ENCODE measurements at regions not wholly inside any gene's neighbourhood (a gene's known extent, or its start where the extent isn't known, plus 50 kb on each side); places are given as distances from the start of the nearest gene placed in this dataset.

GRCh38 chrX:131840799-131841495, 182.2 kb upstream of the STK26 start:
- Histone ChIP-seq H3K9me3 (replicated peaks in 1 of 2; ENCODE audit: control insufficient read depth in 2 of 2, insufficient read depth in 1 of 2, low read depth in 1 of 2, low read length in 2 of 2) (no peaks in the 10 kb centered on the region), H3K36me3 (replicated peaks in 1 of 2; ENCODE audit: control insufficient read depth in 2 of 2, insufficient read depth in 2 of 2, low read length in 2 of 2) (no peaks in the 10 kb centered on the region), H3K27me3 (ENCODE audit: control insufficient read depth in 3 of 3, insufficient read depth in 3 of 3, low read depth in 1 of 3, low read length in 3 of 3) (peaks cover 0 to 49% (median 0%) of the 10 kb centered on the region in 3 experiments), H2BK5ac (ENCODE audit: low read length) (no peak overlapping the region), H3K27ac (replicated peaks; ENCODE audit: low read length) (no peak overlapping the region), H3K18ac (ENCODE audit: low read length) (no peak overlapping the region), H3K79me1 (ENCODE audit: low read depth, low read length) (no peaks in the 10 kb centered on the region), H3K4me3 (ENCODE audit: low read length in 2 of 2) (no peak overlapping the region), H2BK120ac (ENCODE audit: low read depth, low read length) (no peak overlapping the region), H2AK5ac (ENCODE audit: low read depth, low read length) (no peak overlapping the region), H2BK15ac (ENCODE audit: low read length) (no peak overlapping the region), H2AFZ (ENCODE audit: low read length) (peak overlapping the region; percentile 84), H4K8ac (ENCODE audit: low read depth, low read length) (no peak overlapping the region), H4K91ac (ENCODE audit: low read depth, low read length, poor library complexity) (no peak overlapping the region), H3K9ac (ENCODE audit: low read depth, low read length, poor library complexity) (no peak overlapping the region), H3K14ac (ENCODE audit: low read length) (no peak overlapping the region), H2BK12ac (ENCODE audit: low read length) (no peak overlapping the region), H3K4me2 (ENCODE audit: insufficient read depth, low read length, poor library complexity, severe bottlenecking) (no peak overlapping the region), H3K4me1 (ENCODE audit: control insufficient read depth in 2 of 2, insufficient read depth in 1 of 2, low read depth in 1 of 2, low read length in 2 of 2) (peaks cover 0 to 2% of the 10 kb centered on the region in 2 donors), H3K23ac (ENCODE audit: low read depth, low read length, poor library complexity) (no peak overlapping the region), H3K4ac (ENCODE audit: low read length) (no peak overlapping the region)
- no CpG with 5 or more reads among the region's 24 CpGs for WGBS, 2 donors (ENCODE audit: extremely low coverage in 2 of 2, insufficient read length in 2 of 2, insufficient replicate concordance in 1 of 2)
- no peak for DNase-seq (ENCODE audit: low spot score)

DNA sequence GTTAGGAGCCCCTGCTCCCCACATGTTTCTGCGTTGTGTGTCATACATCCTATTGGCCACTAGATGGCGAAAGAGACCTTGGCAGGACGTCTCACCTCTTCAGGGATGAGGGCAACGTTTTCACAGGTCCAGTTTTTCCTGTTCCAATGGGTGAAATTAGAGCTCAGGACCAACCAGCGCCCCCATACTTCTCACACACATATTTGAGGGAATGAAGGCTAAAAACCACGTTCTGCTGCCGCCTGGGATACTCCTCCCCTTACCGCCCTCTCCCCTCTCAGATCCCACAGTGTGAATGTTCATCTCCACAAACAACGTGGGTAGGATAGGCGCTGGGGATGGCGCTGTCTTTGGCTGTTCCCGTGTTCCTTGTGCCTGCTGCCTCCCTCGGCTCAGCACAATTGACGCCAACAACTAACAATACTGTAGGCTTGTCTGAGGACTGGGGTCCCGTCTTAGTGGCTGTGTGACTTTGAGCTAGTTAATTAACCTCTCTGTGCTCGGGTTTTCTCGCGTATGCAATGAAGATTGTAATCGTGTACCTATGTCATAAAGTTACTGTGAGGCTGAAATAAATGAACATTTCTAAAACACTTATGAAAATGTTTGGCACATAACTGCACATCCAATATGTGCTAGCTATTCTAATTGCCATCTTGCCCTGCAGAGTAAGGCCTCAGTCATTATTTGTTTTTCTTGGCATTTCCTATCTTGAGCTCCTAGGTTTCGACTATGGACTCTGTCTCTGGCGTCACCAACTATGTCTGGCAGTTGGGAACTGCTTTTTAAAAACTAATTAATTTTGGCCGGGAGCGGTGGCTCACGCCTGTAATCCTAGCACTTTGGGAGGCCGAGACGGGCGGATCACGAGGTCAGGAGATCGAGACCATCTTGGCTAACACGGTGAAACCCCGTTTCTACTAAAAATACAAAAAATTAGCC, 181.3 kb upstream of the STK26 start:
- Histone ChIP-seq H3K36me3 (replicated peaks in 1 of 2; ENCODE audit: control insufficient read depth in 2 of 2, insufficient read depth in 2 of 2, low read length in 2 of 2) (no peaks in the 10 kb centered on the region), H3K4me1 (ENCODE audit: control insufficient read depth in 2 of 2, insufficient read depth in 1 of 2, low read depth in 1 of 2, low read length in 2 of 2) (peaks cover 0 to 2% of the 10 kb centered on the region in 2 donors), H3K9me3 (replicated peaks in 1 of 2; ENCODE audit: control insufficient read depth in 2 of 2, insufficient read depth in 1 of 2, low read depth in 1 of 2, low read length in 2 of 2) (no peaks in the 10 kb centered on the region), H2AFZ (ENCODE audit: low read length) (peak overlapping the region; percentile 84), H2BK15ac (ENCODE audit: low read length) (no peak overlapping the region), H2BK12ac (ENCODE audit: low read length) (no peak overlapping the region), H3K27ac (replicated peaks; ENCODE audit: low read length) (no peak overlapping the region), H3K79me1 (ENCODE audit: low read depth, low read length) (no peaks in the 10 kb centered on the region), H4K8ac (ENCODE audit: low read depth, low read length) (no peak overlapping the region), H3K14ac (ENCODE audit: low read length) (no peak overlapping the region), H2AK5ac (ENCODE audit: low read depth, low read length) (no peak overlapping the region), H3K23ac (ENCODE audit: low read depth, low read length, poor library complexity) (no peak overlapping the region), H3K4me3 (ENCODE audit: low read length in 2 of 2) (no peak overlapping the region), H3K4me2 (ENCODE audit: insufficient read depth, low read length, poor library complexity, severe bottlenecking) (no peak overlapping the region), H4K91ac (ENCODE audit: low read depth, low read length, poor library complexity) (no peak overlapping the region), H3K4ac (ENCODE audit: low read length) (no peak overlapping the region), H3K27me3 (ENCODE audit: control insufficient read depth in 3 of 3, insufficient read depth in 3 of 3, low read depth in 1 of 3, low read length in 3 of 3) (peaks cover 0 to 44% (median 0%) of the 10 kb centered on the region in 3 experiments), H3K18ac (ENCODE audit: low read length) (no peak overlapping the region), H2BK5ac (ENCODE audit: low read length) (no peak overlapping the region), H3K9ac (ENCODE audit: low read depth, low read length, poor library complexity) (peak overlapping the region; percentile 50), H2BK120ac (ENCODE audit: low read depth, low read length) (no peak overlapping the region)
- WGBS, 2 donors (ENCODE audit: extremely low coverage in 2 of 2, insufficient read length in 2 of 2, insufficient replicate concordance in 1 of 2): no CpG with 5 or more reads among the region's 31 CpGs
- DNase-seq (ENCODE audit: low spot score): peak; percentile 48

DNA sequence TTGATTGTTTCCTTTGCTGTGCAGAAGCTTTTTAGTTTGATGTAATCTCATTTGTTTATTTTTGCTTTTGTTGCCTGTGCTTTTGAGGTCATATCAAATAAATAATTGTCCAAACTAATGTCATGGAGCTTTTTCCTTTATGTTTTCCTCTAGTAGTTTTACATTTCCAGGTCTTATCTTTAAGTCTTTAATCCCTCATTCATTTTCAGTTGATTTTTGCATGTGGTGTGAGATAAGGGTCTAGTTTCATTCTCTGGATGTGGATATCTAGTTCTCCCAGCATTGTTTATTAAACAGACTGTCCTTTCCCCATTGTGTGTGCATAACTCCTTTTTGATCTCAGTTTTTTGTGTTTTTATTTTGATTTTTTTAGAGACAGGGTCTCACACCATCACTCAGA, 179.1 kb upstream of the STK26 start:
- no peak overlapping the region for H3K4me3 ChIP-seq (ENCODE audit: low read length in 2 of 2)
- H3K9me3 ChIP-seq (replicated peaks in 1 of 2; ENCODE audit: control insufficient read depth in 2 of 2, insufficient read depth in 1 of 2, low read depth in 1 of 2, low read length in 2 of 2): no peaks in the 10 kb centered on the region
- H2AK5ac ChIP-seq (ENCODE audit: low read depth, low read length): no peak overlapping the region
- no peak overlapping the region for H3K4me2 ChIP-seq (ENCODE audit: insufficient read depth, low read length, poor library complexity, severe bottlenecking)
- no peak overlapping the region for H3K18ac ChIP-seq (ENCODE audit: low read length)
- no peak overlapping the region for H4K8ac ChIP-seq (ENCODE audit: low read depth, low read length)
- H3K4ac ChIP-seq (ENCODE audit: low read length): no peak overlapping the region
- no peak overlapping the region for H3K14ac ChIP-seq (ENCODE audit: low read length)
- H3K79me1 ChIP-seq (ENCODE audit: low read depth, low read length): no peaks in the 10 kb centered on the region
- H3K36me3 ChIP-seq (replicated peaks in 1 of 2; ENCODE audit: control insufficient read depth in 2 of 2, insufficient read depth in 2 of 2, low read length in 2 of 2): no peaks in the 10 kb centered on the region
- no peak overlapping the region for H4K91ac ChIP-seq (ENCODE audit: low read depth, low read length, poor library complexity)
- no peak overlapping the region for H3K9ac ChIP-seq (ENCODE audit: low read depth, low read length, poor library complexity)
- H3K4me1 ChIP-seq (ENCODE audit: control insufficient read depth in 2 of 2, insufficient read depth in 1 of 2, low read depth in 1 of 2, low read length in 2 of 2): peaks cover 0 to 2% of the 10 kb centered on the region in 2 donors
- H2BK12ac ChIP-seq (ENCODE audit: low read length): no peak overlapping the region
- no peak overlapping the region for H3K27ac ChIP-seq (replicated peaks; ENCODE audit: low read length)
- no peak overlapping the region for H3K23ac ChIP-seq (ENCODE audit: low read depth, low read length, poor library complexity)
- no peak overlapping the region for H2BK5ac ChIP-seq (ENCODE audit: low read length)
- H2AFZ ChIP-seq (ENCODE audit: low read length): no peak overlapping the region
- H3K27me3 ChIP-seq (ENCODE audit: control insufficient read depth in 3 of 3, insufficient read depth in 3 of 3, low read depth in 1 of 3, low read length in 3 of 3): peaks cover 0 to 37% (median 0%) of the 10 kb centered on the region in 3 experiments
- DNase-seq (ENCODE audit: low spot score): no peak
- no peak overlapping the region for H2BK120ac ChIP-seq (ENCODE audit: low read depth, low read length)
- H2BK15ac ChIP-seq (ENCODE audit: low read length): no peak overlapping the region

DNA sequence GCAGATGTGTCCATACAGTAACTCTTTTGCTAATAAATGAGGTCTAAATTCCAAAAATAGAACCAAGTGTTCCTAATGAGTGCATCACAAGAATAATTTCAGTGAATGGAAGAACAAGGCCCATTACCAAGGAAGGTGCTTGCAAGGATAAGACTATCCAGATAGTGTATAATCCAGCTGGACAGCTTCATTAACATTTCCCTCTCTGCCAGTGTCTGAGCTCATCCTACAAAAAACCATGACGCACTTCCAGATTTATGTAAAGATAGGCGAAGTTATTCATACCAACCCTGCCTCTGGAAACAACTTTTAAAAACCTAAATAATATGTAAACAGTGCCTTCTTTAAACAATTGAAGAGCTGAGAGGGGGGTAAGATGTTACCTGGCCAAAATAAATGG, 177.9 kb upstream of the STK26 start:
- no peak overlapping the region for H3K18ac ChIP-seq (ENCODE audit: low read length)
- WGBS, 2 donors (ENCODE audit: extremely low coverage in 2 of 2, insufficient read length in 2 of 2, insufficient replicate concordance in 1 of 2): no CpG with 5 or more reads among the region's 2 CpGs
- H2BK15ac ChIP-seq (ENCODE audit: low read length): no peak overlapping the region
- H3K9ac ChIP-seq (ENCODE audit: low read depth, low read length, poor library complexity): no peak overlapping the region
- H3K4me1 ChIP-seq (ENCODE audit: control insufficient read depth in 2 of 2, insufficient read depth in 1 of 2, low read depth in 1 of 2, low read length in 2 of 2): peaks cover 0 to 2% of the 10 kb centered on the region in 2 donors
- H2AK5ac ChIP-seq (ENCODE audit: low read depth, low read length): no peak overlapping the region
- no peak overlapping the region for H3K4me3 ChIP-seq (ENCODE audit: low read length in 2 of 2)
- no peaks in the 10 kb centered on the region for H3K9me3 ChIP-seq (replicated peaks in 1 of 2; ENCODE audit: control insufficient read depth in 2 of 2, insufficient read depth in 1 of 2, low read depth in 1 of 2, low read length in 2 of 2)
- H3K23ac ChIP-seq (ENCODE audit: low read depth, low read length, poor library complexity): no peak overlapping the region
- H2AFZ ChIP-seq (ENCODE audit: low read length): no peak overlapping the region
- no peaks in the 10 kb centered on the region for H3K36me3 ChIP-seq (replicated peaks in 1 of 2; ENCODE audit: control insufficient read depth in 2 of 2, insufficient read depth in 2 of 2, low read length in 2 of 2)
- H3K27ac ChIP-seq (replicated peaks; ENCODE audit: low read length): no peak overlapping the region
- no peak overlapping the region for H3K14ac ChIP-seq (ENCODE audit: low read length)
- H2BK120ac ChIP-seq (ENCODE audit: low read depth, low read length): no peak overlapping the region
- no peak overlapping the region for H2BK12ac ChIP-seq (ENCODE audit: low read length)
- no peak overlapping the region for H3K4ac ChIP-seq (ENCODE audit: low read length)
- H3K79me1 ChIP-seq (ENCODE audit: low read depth, low read length): no peaks in the 10 kb centered on the region
- H4K8ac ChIP-seq (ENCODE audit: low read depth, low read length): no peak overlapping the region
- no peak for DNase-seq (ENCODE audit: low spot score)
- H2BK5ac ChIP-seq (ENCODE audit: low read length): no peak overlapping the region
- peaks cover 0 to 43% (median 0%) of the 10 kb centered on the region in 3 experiments for H3K27me3 ChIP-seq (ENCODE audit: control insufficient read depth in 3 of 3, insufficient read depth in 3 of 3, low read depth in 1 of 3, low read length in 3 of 3)
- no peak overlapping the region for H4K91ac ChIP-seq (ENCODE audit: low read depth, low read length, poor library complexity)
- no peak overlapping the region for H3K4me2 ChIP-seq (ENCODE audit: insufficient read depth, low read length, poor library complexity, severe bottlenecking)
